GM18907 (cell line): ENCODE measurements at regions not wholly inside any gene's neighbourhood (a gene's known extent, or its start where the extent isn't known, plus 50 kb on each side); places are given as distances from the start of the nearest gene placed in this dataset.
A peak's percentile ranks its signal among the peaks of the same experiment; 100 is the strongest.

ENCODE experiments used
- ATAC-seq: cut with Tn5 transposase; IDR thresholded peaks from one replicate; pipeline ENCODE4 v1.9.1; 2021; ENCODE audit warnings: mild to moderate bottlenecking, moderate library complexity; ENCODE audit not compliant: unreplicated experiment

- no peak for ATAC-seq
Measured at GRCh38 chr4:170656506-170656905, 566.8 kb upstream of the AADAT start.

- ATAC-seq = no peak
Measured at GRCh38 chr4:170652571-170652970, 562.8 kb upstream of the AADAT start.

GRCh38 chr4:170651786-170652185 lies 562.0 kb upstream of the AADAT start:
- ATAC-seq = no peak

GRCh38 chr4:170627418-170627817 lies 537.7 kb upstream of the AADAT start:
- no peak for ATAC-seq

- no peak for ATAC-seq
Measured at GRCh38 chr4:170623899-170624298, 534.1 kb upstream of the AADAT start.

- ATAC-seq = no peak
Measured at GRCh38 chr4:170610434-170610833, 520.7 kb upstream of the AADAT start.

- no peak for ATAC-seq
Measured at GRCh38 chr4:170599894-170600293, 510.1 kb upstream of the AADAT start.

- no peak for ATAC-seq
Measured at GRCh38 chr4:170591076-170591475, 501.3 kb upstream of the AADAT start.

- peak; percentile 97 for ATAC-seq
Measured at GRCh38 chr4:170589597-170590191, 499.9 kb upstream of the AADAT start.

- ATAC-seq = no peak
Measured at GRCh38 chr4:170581969-170582368, 492.2 kb upstream of the AADAT start.

- no peak for ATAC-seq
Measured at GRCh38 chr4:170581322-170581721, 491.6 kb upstream of the AADAT start.

GRCh38 chr4:170580651-170581050 lies 490.9 kb upstream of the AADAT start:
- no peak for ATAC-seq

GRCh38 chr4:170538821-170539473 lies 449.2 kb upstream of the AADAT start:
- ATAC-seq = no peak

GRCh38 chr4:170529748-170530722 lies 440.3 kb upstream of the AADAT start:
- no peak for ATAC-seq

GRCh38 chr4:170526471-170526870 lies 436.7 kb upstream of the AADAT start:
- no peak for ATAC-seq

GRCh38 chr4:170522427-170522970 lies 432.7 kb upstream of the AADAT start:
- ATAC-seq = no peak

GRCh38 chr4:170497689-170498088 lies 407.9 kb upstream of the AADAT start:
- peak; percentile 29 for ATAC-seq

GRCh38 chr4:170497112-170497511 lies 407.4 kb upstream of the AADAT start:
- peak; percentile 97 for ATAC-seq

GRCh38 chr4:170491981-170492380 lies 402.2 kb upstream of the AADAT start:
- ATAC-seq = no peak

GRCh38 chr4:170476351-170476750 lies 386.6 kb upstream of the AADAT start:
- no peak for ATAC-seq

- ATAC-seq = no peak
Measured at GRCh38 chr4:170465429-170465828, 375.7 kb upstream of the AADAT start.
